ENCODE measurements at regions not wholly inside any gene's neighbourhood (a gene's known extent, or its start where the extent isn't known, plus 50 kb on each side); places are given as distances from the start of the nearest gene placed in this dataset.

DNA sequence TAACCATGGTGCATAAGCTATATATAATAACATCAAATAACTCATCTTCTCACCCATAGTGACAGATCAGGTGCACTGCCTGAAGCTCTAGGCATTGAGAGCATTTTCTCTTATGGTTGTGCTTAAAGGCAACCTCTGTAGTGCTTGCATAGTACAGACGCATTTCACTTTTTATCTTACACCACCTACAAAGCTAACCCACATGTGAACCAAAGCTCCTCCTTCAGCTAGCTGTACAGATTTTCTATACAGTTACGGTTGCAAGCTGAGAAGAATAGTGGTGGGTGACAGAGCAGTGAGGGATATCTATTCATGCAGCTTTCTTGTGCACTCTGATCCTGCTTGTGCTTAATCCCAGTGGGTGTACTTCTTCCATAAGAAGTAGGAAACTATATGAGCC, 1525.2 kb downstream of the STIM2 start:
- Mint-ChIP-seq H3K27me3 (ENCODE audit: unreplicated experiment) (no peaks in the 10 kb centered on the region), H3K4me1 (ENCODE audit: unreplicated experiment) (no peaks in the 10 kb centered on the region), H3K27ac (ENCODE audit: unreplicated experiment) (no peak overlapping the region), H3K36me3 (ENCODE audit: unreplicated experiment) (no peaks in the 10 kb centered on the region), H3K4me3 (ENCODE audit: unreplicated experiment) (no peak overlapping the region), H3K9me3 (ENCODE audit: unreplicated experiment) (no peaks in the 10 kb centered on the region)
- no peak for DNase-seq (ENCODE audit: extremely low spot score, unreplicated experiment)
- TF ChIP-seq, protein P1, sequence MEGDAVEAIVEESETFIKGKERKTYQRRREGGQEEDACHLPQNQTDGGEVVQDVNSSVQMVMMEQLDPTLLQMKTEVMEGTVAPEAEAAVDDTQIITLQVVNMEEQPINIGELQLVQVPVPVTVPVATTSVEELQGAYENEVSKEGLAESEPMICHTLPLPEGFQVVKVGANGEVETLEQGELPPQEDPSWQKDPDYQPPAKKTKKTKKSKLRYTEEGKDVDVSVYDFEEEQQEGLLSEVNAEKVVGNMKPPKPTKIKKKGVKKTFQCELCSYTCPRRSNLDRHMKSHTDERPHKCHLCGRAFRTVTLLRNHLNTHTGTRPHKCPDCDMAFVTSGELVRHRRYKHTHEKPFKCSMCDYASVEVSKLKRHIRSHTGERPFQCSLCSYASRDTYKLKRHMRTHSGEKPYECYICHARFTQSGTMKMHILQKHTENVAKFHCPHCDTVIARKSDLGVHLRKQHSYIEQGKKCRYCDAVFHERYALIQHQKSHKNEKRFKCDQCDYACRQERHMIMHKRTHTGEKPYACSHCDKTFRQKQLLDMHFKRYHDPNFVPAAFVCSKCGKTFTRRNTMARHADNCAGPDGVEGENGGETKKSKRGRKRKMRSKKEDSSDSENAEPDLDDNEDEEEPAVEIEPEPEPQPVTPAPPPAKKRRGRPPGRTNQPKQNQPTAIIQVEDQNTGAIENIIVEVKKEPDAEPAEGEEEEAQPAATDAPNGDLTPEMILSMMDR (IDR thresholded peaks at IDR 0.05) = no peak

DNA sequence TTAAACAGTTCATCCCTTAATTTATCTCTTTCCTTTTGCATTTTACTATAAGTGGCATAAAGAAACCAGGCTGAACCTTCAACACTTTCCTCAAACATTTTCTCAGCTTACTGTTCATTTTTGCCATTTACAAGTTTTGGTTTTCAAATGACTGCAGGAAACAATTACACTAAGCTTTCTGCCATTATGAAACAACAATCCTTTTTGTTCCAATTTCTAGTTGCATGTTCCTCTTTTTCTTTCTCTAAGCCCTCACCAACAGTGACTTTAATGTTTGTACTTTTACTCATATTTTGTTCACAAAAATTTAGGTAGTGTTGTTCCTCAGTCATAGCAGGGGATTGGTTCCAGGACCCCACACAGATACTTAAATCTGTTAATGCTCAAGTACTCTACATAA, 1526.1 kb downstream of the STIM2 start:
- Mint-ChIP-seq H3K4me3 (ENCODE audit: unreplicated experiment) (no peak overlapping the region), H3K27ac (ENCODE audit: unreplicated experiment) (no peak overlapping the region)
- TF ChIP-seq, protein P1 (IDR thresholded peaks at IDR 0.05) = no peak

DNA sequence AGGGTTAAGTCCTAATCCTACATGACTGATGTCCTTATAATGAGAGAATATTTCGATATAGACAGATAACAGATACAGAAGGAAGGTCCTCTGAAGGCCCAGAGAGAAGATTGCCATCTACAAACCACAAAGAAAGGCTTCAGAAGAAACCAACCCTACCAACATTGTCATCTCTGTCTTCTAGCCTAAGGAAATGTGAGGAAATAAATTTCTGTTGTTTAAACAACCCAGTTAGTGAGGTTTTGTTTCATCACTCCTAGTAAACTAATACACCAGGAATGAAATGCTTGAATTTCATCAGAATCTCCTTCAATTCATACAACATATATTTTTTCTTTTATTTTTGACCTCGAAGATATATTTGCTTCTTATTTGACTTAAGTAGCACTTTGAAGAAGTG, 1527.8 kb downstream of the STIM2 start:
- Mint-ChIP-seq H3K27me3 (ENCODE audit: unreplicated experiment) (no peaks in the 10 kb centered on the region), H3K4me3 (ENCODE audit: unreplicated experiment) (no peak overlapping the region), H3K9me3 (ENCODE audit: unreplicated experiment) (no peaks in the 10 kb centered on the region), H3K27ac (ENCODE audit: unreplicated experiment) (no peak overlapping the region), H3K4me1 (ENCODE audit: unreplicated experiment) (no peaks in the 10 kb centered on the region), H3K36me3 (ENCODE audit: unreplicated experiment) (no peaks in the 10 kb centered on the region)
- TF ChIP-seq, protein P1 (IDR thresholded peaks at IDR 0.05) = no peak
- no peak for DNase-seq (ENCODE audit: extremely low spot score, unreplicated experiment)

More for the DNA sequence above, 1526.1 kb downstream of the STIM2 start:
- Mint-ChIP-seq H3K9me3 (ENCODE audit: unreplicated experiment) (no peaks in the 10 kb centered on the region), H3K27me3 (ENCODE audit: unreplicated experiment) (no peaks in the 10 kb centered on the region), H3K36me3 (ENCODE audit: unreplicated experiment) (no peaks in the 10 kb centered on the region), H3K4me1 (ENCODE audit: unreplicated experiment) (no peaks in the 10 kb centered on the region)
- DNase-seq (ENCODE audit: extremely low spot score, unreplicated experiment) = no peak

DNA sequence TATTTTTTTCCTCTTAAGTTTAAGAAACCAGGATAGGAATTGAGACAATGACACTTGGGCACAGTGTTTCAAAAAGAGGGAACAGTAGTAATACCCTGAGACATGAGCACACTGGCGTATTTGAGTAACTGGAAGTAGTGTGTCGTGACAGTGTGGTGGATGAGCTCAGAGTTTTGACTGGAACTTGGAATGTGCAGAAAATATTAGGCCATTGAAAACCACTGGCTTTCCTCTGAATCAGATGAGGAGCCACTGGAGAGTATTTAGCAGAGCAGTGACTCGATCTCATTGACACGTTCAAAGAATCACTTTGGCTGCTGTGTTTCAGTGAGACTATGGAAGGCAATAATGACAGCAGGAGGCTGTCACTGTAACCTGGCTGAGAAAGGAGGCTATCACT, 1531.2 kb downstream of the STIM2 start:
- no peak for DNase-seq (ENCODE audit: extremely low spot score, unreplicated experiment)
- Mint-ChIP-seq H3K9me3 (ENCODE audit: unreplicated experiment) (no peaks in the 10 kb centered on the region), H3K27ac (ENCODE audit: unreplicated experiment) (no peak overlapping the region), H3K4me1 (ENCODE audit: unreplicated experiment) (no peaks in the 10 kb centered on the region), H3K36me3 (ENCODE audit: unreplicated experiment) (no peaks in the 10 kb centered on the region), H3K4me3 (ENCODE audit: unreplicated experiment) (no peak overlapping the region), H3K27me3 (ENCODE audit: unreplicated experiment) (no peaks in the 10 kb centered on the region)
- TF ChIP-seq, protein P1 (IDR thresholded peaks at IDR 0.05) = no peak

DNA sequence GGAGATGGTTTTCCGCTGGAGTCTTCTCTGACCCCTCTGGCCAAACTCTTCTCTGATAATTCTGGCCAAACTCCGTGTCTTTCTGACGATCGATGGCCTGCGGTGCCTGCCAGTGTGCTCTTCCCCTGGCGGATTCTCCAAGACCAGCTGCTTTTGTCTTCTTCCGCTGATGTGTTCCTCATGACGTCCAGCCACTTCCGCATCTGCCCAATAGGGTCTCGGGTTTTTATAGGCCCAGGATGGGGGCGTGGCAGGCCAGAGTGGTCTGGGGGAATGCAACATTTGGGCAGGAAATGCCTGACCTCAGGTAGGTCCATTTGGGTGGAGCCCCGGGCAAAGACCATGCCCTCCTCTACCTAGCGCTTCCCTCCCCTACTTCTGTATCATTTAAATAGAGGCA, 1542.1 kb downstream of the STIM2 start:
- Mint-ChIP-seq H3K27me3 (ENCODE audit: unreplicated experiment) (no peaks in the 10 kb centered on the region), H3K9me3 (ENCODE audit: unreplicated experiment) (no peaks in the 10 kb centered on the region), H3K4me1 (ENCODE audit: unreplicated experiment) (no peaks in the 10 kb centered on the region), H3K27ac (ENCODE audit: unreplicated experiment) (no peak overlapping the region), H3K36me3 (ENCODE audit: unreplicated experiment) (no peaks in the 10 kb centered on the region), H3K4me3 (ENCODE audit: unreplicated experiment) (no peak overlapping the region)
- no peak for DNase-seq (ENCODE audit: extremely low spot score, unreplicated experiment)
- TF ChIP-seq, protein P1 (IDR thresholded peaks at IDR 0.05) = no peak

All from osteocyte (in vitro differentiated cells).